AG04450 (cell line): ENCODE measurements at regions not wholly inside any gene's neighbourhood (a gene's known extent, or its start where the extent isn't known, plus 50 kb on each side); places are given as distances from the start of the nearest gene placed in this dataset.
"Not testable (repeated sequence)": the region's sequence is repeated elsewhere in the genome, so short reads cannot be mapped to it uniquely, and the experiment has no call there.

ENCODE experiments used
- CTCF ChIA-PET: fragments of 300-600, 350-600 bp; formaldehyde crosslinking; extraction: SDS; loops from one replicate; lab custom pipeline; 2022; ENCODE audit warnings: antibody characterized with exemption, inconsistent platforms; lab: Charles Lee
- POLR2A ChIA-PET: fragments of 350-600 bp; formaldehyde crosslinking; extraction: SDS; loops from one replicate; lab custom pipeline; 2021; ENCODE audit warnings: antibody characterized with exemption, inconsistent platforms; lab: Yijun Ruan, JAX
- DNase-seq: peaks from one replicate; pipeline ENCODE4 v3.0.0-alpha.2; 2011; ENCODE audit warnings: low read depth, low spot score
- H3K27ac ChIP-seq: one replicate; pipeline ENCODE4 v1.5.1; 2012; ENCODE audit warnings: low read depth, low read length, control low read depth
- H3K27me3 ChIP-seq: one replicate; pipeline ENCODE4 v1.6.0; 2012; ENCODE audit warnings: low read length; ENCODE audit not compliant: control insufficient read depth, insufficient read depth
- H3K4me3 ChIP-seq: 2 replicates; pipeline ENCODE4 v1.5.1; 2011; ENCODE audit warnings: mild to moderate bottlenecking, low read depth, low read length, control low read depth
- H3K9me3 ChIP-seq: 2 replicates; pipeline ENCODE4 v1.5.1; 2012; ENCODE audit warnings: low read length; ENCODE audit not compliant: control insufficient read depth, insufficient read depth
- TF ChIP-seq, protein P1 (sequence below): IDR thresholded peaks from 2 replicates; pipeline ENCODE4 v1.5.1; 2011; ENCODE audit warnings: low read depth, low read length, control low read depth, inconsistent platforms

DNA sequence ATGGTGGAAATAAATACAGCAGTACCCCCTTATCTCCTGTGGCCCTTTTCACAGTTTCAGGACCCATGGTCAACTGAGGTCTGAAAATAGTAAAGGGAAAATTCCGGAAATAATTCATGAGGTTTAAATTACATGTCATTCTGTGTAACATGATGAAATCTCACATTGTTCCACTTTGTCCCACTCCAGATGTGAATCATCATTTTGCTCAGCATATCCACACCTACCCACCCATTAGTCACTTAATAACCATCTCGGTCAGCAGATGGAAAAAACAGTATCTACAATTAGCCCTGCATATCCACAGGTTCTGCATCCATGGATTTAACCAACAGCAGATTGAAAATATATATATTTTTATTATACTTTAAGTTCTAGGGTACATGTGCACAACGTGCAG lies 86.9 kb upstream of the GORAB start:
- ChIA-PET CTCF (interaction anchor here (0.6 kb wide), 1 partner anchor 230 kb away, joined by 3 read pairs; no protein-coding TSS in a partner anchor), POLR2A (no interaction called here)
- Histone ChIP-seq H3K27me3 (no peaks in the 10 kb centered on the region), H3K27ac (no peak overlapping the region), H3K9me3 (no peaks in the 10 kb centered on the region), H3K4me3 (no peak overlapping the region)
- TF ChIP-seq, protein P1, sequence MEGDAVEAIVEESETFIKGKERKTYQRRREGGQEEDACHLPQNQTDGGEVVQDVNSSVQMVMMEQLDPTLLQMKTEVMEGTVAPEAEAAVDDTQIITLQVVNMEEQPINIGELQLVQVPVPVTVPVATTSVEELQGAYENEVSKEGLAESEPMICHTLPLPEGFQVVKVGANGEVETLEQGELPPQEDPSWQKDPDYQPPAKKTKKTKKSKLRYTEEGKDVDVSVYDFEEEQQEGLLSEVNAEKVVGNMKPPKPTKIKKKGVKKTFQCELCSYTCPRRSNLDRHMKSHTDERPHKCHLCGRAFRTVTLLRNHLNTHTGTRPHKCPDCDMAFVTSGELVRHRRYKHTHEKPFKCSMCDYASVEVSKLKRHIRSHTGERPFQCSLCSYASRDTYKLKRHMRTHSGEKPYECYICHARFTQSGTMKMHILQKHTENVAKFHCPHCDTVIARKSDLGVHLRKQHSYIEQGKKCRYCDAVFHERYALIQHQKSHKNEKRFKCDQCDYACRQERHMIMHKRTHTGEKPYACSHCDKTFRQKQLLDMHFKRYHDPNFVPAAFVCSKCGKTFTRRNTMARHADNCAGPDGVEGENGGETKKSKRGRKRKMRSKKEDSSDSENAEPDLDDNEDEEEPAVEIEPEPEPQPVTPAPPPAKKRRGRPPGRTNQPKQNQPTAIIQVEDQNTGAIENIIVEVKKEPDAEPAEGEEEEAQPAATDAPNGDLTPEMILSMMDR = no peak
- peak; percentile 36 for DNase-seq

DNA sequence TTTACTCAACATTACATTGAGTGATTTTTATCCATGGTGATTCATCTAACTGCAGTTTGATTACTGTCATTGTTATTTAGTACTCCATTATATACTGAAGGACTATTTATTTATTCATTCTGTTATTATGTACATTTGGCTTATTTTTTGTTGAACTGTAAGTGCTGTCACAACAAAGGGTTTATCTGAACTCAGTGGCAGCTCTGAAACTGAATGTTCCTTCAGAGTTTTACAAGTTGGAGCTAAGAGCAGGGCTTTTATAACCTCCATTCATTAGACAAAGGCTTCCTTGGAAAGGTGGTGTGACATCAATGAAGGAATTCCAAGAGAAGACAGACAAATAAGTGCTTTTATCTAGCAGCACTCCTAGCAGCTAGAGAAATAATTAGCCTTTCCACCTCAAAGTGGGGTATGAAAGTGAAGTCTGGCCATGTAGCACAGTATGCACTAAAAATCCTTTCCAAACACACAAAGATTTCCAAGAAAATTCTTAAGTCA lies 83.3 kb upstream of the GORAB start:
- Histone ChIP-seq H3K4me3 (no peak overlapping the region), H3K27ac (no peak overlapping the region), H3K9me3 (no peaks in the 10 kb centered on the region), H3K27me3 (no peaks in the 10 kb centered on the region)
- ChIA-PET CTCF (interaction anchor here (0.7 kb wide), 1 partner anchor 39 kb away, joined by 3 read pairs; no protein-coding TSS in a partner anchor), POLR2A (no interaction called here)
- no peak for DNase-seq
- TF ChIP-seq, protein P1 = no peak

DNA sequence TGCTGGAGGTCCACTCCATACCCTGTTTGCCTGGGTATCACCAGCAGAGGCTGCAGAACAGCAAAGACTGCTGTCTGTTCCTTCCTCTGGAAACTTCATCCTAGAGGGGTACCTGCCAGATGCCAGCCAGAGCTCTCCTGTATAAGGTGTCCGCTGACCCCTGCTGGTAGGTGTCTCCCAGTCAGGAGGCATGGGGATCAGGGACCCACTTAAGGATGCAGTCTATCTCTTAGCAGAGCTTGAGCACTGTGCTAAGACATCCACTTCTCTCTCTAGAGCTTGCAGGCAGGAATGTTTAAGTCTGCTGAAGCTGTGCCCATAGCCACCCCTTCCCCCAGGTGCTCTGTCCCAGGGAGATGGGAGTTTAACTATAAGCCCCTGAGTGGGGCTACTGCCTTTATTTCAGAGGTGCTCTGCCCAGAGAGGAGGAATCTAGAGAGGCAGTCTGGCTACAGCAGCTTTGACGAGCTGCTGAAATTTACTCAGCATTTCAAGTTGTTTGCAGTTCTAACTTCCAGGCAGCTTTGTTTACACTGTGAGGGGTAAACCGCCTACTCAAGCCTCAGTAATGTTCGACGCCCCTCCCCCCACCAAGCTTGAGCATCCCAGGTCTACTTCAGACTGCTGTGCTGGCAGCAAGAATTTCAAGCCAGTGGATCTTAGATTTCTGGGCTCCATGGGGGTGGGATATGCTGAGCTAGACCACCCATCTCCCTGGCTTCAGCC lies 74.5 kb upstream of the GORAB start:
- CTCF ChIA-PET = interaction anchor here (0.7 kb wide), 1 partner anchor 439 kb away, joined by 3 read pairs; no protein-coding TSS in a partner anchor
- H3K4me3 ChIP-seq, DNase-seq, H3K9me3 ChIP-seq, H3K27me3 ChIP-seq, H3K27ac ChIP-seq, POLR2A ChIA-PET: not testable (repeated sequence)
- TF ChIP-seq, protein P1 = peak; percentile 11; the same call in 1 of the 2 replicates

DNA sequence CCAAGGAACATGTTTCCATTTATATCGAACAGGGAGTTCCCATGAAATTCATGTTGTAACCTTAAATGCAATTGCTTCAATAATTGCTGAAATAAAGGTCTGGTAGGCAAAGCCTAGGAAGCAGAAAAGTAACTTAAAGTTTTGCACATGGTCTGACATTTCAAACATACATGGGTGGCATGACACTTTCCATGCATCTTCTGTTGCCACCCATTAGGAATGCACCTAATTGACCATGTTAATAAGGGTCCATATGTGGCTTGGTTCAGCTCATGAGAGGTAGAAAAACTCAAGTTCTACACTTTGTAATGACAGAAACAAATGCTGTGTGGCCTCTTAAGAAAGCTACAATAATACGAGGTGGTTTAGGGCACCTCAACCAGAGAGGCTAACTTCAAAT lies 72.0 kb upstream of the GORAB start:
- Histone ChIP-seq H3K4me3 (no peak overlapping the region), H3K27me3 (no peaks in the 10 kb centered on the region), H3K27ac (no peak overlapping the region), H3K9me3 (peaks cover 5% of the 10 kb centered on the region; the same call in 1 of the 2 replicates)
- DNase-seq = no peak
- ChIA-PET POLR2A (no interaction called here), CTCF (no interaction called here)
- TF ChIP-seq, protein P1 = no peak
